ENCODE measurements at regions not wholly inside any gene's neighbourhood (a gene's known extent, or its start where the extent isn't known, plus 50 kb on each side); places are given as distances from the start of the nearest gene placed in this dataset.

DNA sequence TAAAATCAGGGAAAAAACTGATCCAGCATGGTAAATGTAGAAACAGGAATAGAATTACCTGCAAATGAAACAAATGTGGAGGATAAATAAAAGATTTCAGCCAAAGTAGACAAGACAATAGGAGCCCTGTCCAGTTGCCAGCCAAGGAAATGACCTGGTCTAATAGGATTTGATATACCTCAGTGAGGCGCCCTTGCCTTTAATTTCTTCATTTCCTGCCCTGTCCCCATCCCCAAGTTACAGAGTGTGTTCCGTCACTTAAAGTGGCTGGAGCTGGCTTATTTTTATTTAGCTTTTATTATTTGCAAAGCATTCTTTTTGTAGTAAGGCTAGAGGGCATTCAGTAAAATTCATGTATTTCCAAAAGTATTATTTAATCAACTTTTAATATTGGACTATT is 1022.0 kb downstream of the EFNB2 start:
- no peak overlapping the region for H3K9ac ChIP-seq (ENCODE audit: low read length)
- no peaks in the 10 kb centered on the region for H3K4me1 ChIP-seq (ENCODE audit: insufficient read depth, low read length, severe bottlenecking)
- H3K27ac ChIP-seq (ENCODE audit: low read depth, low read length, poor library complexity, severe bottlenecking) = no peak overlapping the region
- no peaks in the 10 kb centered on the region for H3K27me3 ChIP-seq (ENCODE audit: insufficient read depth, low read length)
- H4K20me1 ChIP-seq (ENCODE audit: insufficient read depth, low read length) = no peaks in the 10 kb centered on the region
- TF ChIP-seq, protein P1, sequence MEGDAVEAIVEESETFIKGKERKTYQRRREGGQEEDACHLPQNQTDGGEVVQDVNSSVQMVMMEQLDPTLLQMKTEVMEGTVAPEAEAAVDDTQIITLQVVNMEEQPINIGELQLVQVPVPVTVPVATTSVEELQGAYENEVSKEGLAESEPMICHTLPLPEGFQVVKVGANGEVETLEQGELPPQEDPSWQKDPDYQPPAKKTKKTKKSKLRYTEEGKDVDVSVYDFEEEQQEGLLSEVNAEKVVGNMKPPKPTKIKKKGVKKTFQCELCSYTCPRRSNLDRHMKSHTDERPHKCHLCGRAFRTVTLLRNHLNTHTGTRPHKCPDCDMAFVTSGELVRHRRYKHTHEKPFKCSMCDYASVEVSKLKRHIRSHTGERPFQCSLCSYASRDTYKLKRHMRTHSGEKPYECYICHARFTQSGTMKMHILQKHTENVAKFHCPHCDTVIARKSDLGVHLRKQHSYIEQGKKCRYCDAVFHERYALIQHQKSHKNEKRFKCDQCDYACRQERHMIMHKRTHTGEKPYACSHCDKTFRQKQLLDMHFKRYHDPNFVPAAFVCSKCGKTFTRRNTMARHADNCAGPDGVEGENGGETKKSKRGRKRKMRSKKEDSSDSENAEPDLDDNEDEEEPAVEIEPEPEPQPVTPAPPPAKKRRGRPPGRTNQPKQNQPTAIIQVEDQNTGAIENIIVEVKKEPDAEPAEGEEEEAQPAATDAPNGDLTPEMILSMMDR (IDR thresholded peaks at IDR 0.05; ENCODE audit: low read length) = no peak
- no peak for TF ChIP-seq EZH2 (IDR thresholded peaks at IDR 0.05; ENCODE audit: borderline replicate concordance, low read length)
- no peaks in the 10 kb centered on the region for H3K79me2 ChIP-seq (ENCODE audit: insufficient read depth, low read length)
- H3K4me2 ChIP-seq (ENCODE audit: low read length) = no peak overlapping the region
- H2AFZ ChIP-seq (ENCODE audit: low read length) = no peak overlapping the region
- H3F3A ChIP-seq (ENCODE audit: insufficient read depth, low read length) = no peaks in the 10 kb centered on the region
- H3K4me3 ChIP-seq (ENCODE audit: low read depth, low read length, poor library complexity, severe bottlenecking) = no peak overlapping the region
- H3K9me2 ChIP-seq (ENCODE audit: low read depth, low read length) = no peaks in the 10 kb centered on the region
- H3K36me3 ChIP-seq (ENCODE audit: insufficient read depth, low read length) = no peaks in the 10 kb centered on the region
- H3K9me3 ChIP-seq (ENCODE audit: low read length) = no peaks in the 10 kb centered on the region

DNA sequence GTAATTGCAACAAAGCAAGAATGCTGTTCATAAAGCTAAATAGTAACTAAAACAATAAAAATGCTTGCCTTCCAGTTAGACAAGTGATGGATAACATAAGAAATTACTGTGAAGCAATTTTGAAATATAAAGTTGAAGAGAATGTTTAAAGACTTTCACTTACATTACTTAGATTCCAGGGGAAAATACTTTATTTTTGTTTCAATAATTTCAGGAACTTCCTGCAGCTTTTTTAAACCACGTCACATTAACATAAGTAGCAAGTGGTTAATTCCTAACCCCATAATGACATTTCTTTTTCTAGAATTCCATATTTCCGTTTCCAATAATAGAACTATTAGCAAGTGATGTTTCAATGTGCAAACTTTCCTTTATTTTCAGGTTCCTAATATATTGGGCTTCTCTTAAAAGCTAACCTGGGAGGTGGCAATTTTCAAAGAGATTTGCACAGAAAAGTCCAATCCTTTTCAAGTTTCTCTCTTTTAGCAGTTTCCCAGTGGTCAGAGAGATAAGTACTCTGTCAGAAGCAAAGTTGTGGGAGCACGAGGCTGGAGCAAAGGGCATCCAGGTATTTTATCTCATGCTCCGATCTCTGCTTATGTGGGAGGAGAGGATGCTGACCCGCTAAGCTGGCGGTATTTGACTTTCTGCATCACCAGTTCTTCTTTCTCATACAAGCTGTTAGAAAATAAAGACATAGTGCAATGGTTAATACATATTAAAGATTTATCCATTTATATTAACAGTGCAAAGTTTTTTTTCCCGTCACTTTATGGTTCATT is 1025.3 kb downstream of the EFNB2 start:
- Histone ChIP-seq H3K79me2 (ENCODE audit: insufficient read depth, low read length) (no peaks in the 10 kb centered on the region), H3K4me1 (ENCODE audit: insufficient read depth, low read length, severe bottlenecking) (no peaks in the 10 kb centered on the region), H3K4me2 (ENCODE audit: low read length) (no peak overlapping the region), H3K9me2 (ENCODE audit: low read depth, low read length) (no peaks in the 10 kb centered on the region), H2AFZ (ENCODE audit: low read length) (no peak overlapping the region), H3K9me3 (ENCODE audit: low read length) (no peaks in the 10 kb centered on the region), H4K20me1 (ENCODE audit: insufficient read depth, low read length) (no peaks in the 10 kb centered on the region), H3F3A (ENCODE audit: insufficient read depth, low read length) (no peaks in the 10 kb centered on the region), H3K4me3 (ENCODE audit: low read depth, low read length, poor library complexity, severe bottlenecking) (no peak overlapping the region), H3K9ac (ENCODE audit: low read length) (no peak overlapping the region), H3K27me3 (ENCODE audit: insufficient read depth, low read length) (no peaks in the 10 kb centered on the region), H3K27ac (ENCODE audit: low read depth, low read length, poor library complexity, severe bottlenecking) (no peak overlapping the region), H3K36me3 (ENCODE audit: insufficient read depth, low read length) (no peaks in the 10 kb centered on the region)
- TF ChIP-seq EZH2 (IDR thresholded peaks at IDR 0.05; ENCODE audit: borderline replicate concordance, low read length) = no peak
- TF ChIP-seq, protein P1 (IDR thresholded peaks at IDR 0.05; ENCODE audit: low read length) = no peak

DNA sequence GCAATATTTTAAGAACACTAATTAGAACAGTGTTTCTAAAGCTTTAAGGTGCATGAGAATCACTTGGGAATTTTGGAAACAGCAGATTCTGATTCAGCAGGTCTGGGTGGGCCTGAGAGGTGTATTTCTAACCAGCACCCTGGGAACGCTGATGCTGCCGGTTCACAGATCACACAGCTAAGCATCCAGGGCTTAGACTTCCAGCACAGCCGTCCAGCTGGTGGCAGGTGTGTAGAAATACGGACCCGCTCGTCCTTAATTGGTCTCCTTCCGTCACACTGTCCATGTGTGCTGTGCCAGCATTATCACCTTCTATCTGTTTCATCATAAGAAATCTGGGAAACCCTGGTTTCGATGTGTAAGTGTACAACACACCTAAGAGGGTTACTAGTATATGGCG is 1029.0 kb downstream of the EFNB2 start:
- no peak overlapping the region for H3K27ac ChIP-seq (ENCODE audit: low read depth, low read length, poor library complexity, severe bottlenecking)
- H3K4me2 ChIP-seq (ENCODE audit: low read length) = no peak overlapping the region
- H3F3A ChIP-seq (ENCODE audit: insufficient read depth, low read length) = no peaks in the 10 kb centered on the region
- no peaks in the 10 kb centered on the region for H3K79me2 ChIP-seq (ENCODE audit: insufficient read depth, low read length)
- H3K27me3 ChIP-seq (ENCODE audit: insufficient read depth, low read length) = no peaks in the 10 kb centered on the region
- no peaks in the 10 kb centered on the region for H4K20me1 ChIP-seq (ENCODE audit: insufficient read depth, low read length)
- no peaks in the 10 kb centered on the region for H3K9me2 ChIP-seq (ENCODE audit: low read depth, low read length)
- no peak overlapping the region for H2AFZ ChIP-seq (ENCODE audit: low read length)
- no peaks in the 10 kb centered on the region for H3K36me3 ChIP-seq (ENCODE audit: insufficient read depth, low read length)
- no peak overlapping the region for H3K9ac ChIP-seq (ENCODE audit: low read length)
- no peak for TF ChIP-seq EZH2 (IDR thresholded peaks at IDR 0.05; ENCODE audit: borderline replicate concordance, low read length)
- TF ChIP-seq, protein P1 (IDR thresholded peaks at IDR 0.05; ENCODE audit: low read length) = no peak
- no peaks in the 10 kb centered on the region for H3K4me1 ChIP-seq (ENCODE audit: insufficient read depth, low read length, severe bottlenecking)
- H3K9me3 ChIP-seq (ENCODE audit: low read length) = no peaks in the 10 kb centered on the region
- H3K4me3 ChIP-seq (ENCODE audit: low read depth, low read length, poor library complexity, severe bottlenecking) = no peak overlapping the region
